Pancreas (tissue), 10 donors: ENCODE measurements at regions not wholly inside any gene's neighbourhood (a gene's known extent, or its start where the extent isn't known, plus 50 kb on each side); places are given as distances from the start of the nearest gene placed in this dataset.

ENCODE experiments used
- ATAC-seq, 4 donors: fragments of 200-7000 bp; cut with Tn5 transposase; one replicate each; pipeline versions ENCODE4 v1.8.0 to v1.9.1; 2020; ENCODE audit warnings: mild to moderate bottlenecking in 4 of 4, moderate library complexity in 4 of 4
- DNase-seq, 6 donors: peaks; one replicate each; pipeline ENCODE4 v3.0.0-alpha.2; 2020
- FAIRE-seq: peaks from 2 replicates; lab custom pipeline; 2012; peaks lifted over from hg19 to GRCh38; lab: Jason Lieb, UNC
- H3K27ac ChIP-seq, 4 donors: fragments of 200-600 bp; sonication (generic); 1 replicate in 3 of 4; 2 replicates in 1 of 4; pipeline versions ENCODE4 v1.5.0 to v1.8.0; 2020
- H3K27me3 ChIP-seq, 4 donors: fragments of 200-600 bp; one replicate each; pipeline ENCODE4 v1.8.0; 2021
- H3K36me3 ChIP-seq, 3 donors: fragments of 200-600 bp; sonication (generic) in 1 of 3; one replicate each; pipeline versions ENCODE4 v1.5.0 to v1.8.0; 2020 to 2021
- H3K4me1 ChIP-seq, 3 donors: fragments of 200-600 bp; one replicate each; pipeline ENCODE4 v1.8.0; 2021
- H3K4me3 ChIP-seq, 4 donors: fragments of 200-600 bp; sonication (generic) in 2 of 4; one replicate each; pipeline versions ENCODE4 v1.5.0 to v1.8.0; 2020 to 2021
- H3K9me3 ChIP-seq, 4 donors: fragments of 200-600 bp; one replicate each; pipeline ENCODE4 v1.8.0; 2021
- WGBS, 2 donors: extraction: QIAGEN DNeasy Blood & Tissue Kit; methylation state at CpG; one replicate each; pipeline ENCODE4 v1.1.7; 2013; 5-methylcytosine and 5-hydroxymethylcytosine counted together
- intact Hi-C, 3 donors: fragments of 100-400 bp; cut with DNase I; formaldehyde crosslinking; loops; one replicate each; pipeline versions ENCODE4 v1.11.1 to v1.14.2; 2022
- TF ChIP-seq, protein P1 (sequence below), 4 donors: fragments of 200-600 bp; sonication (generic) in 3 of 4; IDR thresholded peaks; one replicate each; pipeline versions ENCODE4 v1.5.0 to v1.8.0; 2021; ENCODE audit warnings: antibody characterized with exemption in 4 of 4
- donor health status: healthy with polysubstance abuse.
- donor health status: DM: no; HTN: no; CAD: no; lungs with moderate emphysema.
- donor health status: DM: no; HTN: no; CAD: no.
- donor health status: control.
- donor health status: control.
- donor health status: Bipolar disorder and iron deficiency.
- donor health status: DM: yes; HTN: yes; CAD: no.
- donor health status: DM: no; HTN: no; CAD: no.
- donor health status: DM: no; HTN: no; CAD: no.
- donor health status: DM: yes; HTN: yes; CAD: no.

DNA sequence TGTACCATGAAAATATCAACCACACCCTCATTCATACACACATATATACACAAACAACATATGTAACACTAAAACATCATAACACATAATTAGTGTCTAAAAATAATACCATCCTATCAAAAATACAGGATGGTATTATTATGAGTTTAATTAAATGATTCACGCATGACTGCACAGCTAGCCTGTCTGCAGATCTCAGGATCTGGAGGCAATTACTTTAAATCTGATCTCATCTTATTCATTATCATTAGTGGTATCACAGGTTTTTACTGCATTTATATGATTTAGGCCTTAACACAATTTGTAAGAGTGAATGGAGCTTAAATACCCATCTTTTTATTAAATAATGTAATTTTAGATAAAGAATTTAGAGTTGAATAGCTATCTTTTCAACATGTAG is 443.4 kb upstream of the LINC00305 start:
- intact Hi-C loops = no loop called here
- no peaks in the 10 kb centered on the region for H3K4me1 ChIP-seq

DNA sequence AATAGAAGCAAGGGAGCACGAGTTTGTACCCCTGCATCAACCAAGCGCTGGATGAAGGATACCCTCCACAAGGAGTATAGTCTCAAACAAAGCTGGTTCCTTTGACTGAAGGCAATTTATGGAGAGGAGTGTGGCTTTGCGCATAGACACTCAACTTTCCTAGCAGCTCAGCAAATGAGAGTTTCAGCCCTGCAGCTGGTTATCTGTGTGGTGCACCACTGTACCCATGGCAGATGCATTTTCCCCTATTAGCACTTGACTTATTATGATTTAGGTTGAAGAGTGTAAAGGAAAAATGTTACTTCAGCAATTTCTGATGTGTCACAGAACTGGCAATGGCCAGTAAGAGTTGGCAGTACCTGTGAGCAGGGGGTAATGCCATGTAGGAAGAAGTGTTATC is 440.1 kb upstream of the LINC00305 start:
- FAIRE-seq = no peak
- 62 to 63% methylated on average over 3 of the region's 3 CpGs for WGBS, 2 donors
- no peak for DNase-seq
- ATAC-seq = no peak
- Histone ChIP-seq H3K27ac (no peak overlapping the region), H3K27me3 (no peaks in the 10 kb centered on the region), H3K4me3 (no peak overlapping the region), H3K36me3 (no peaks in the 10 kb centered on the region), H3K9me3 (no peaks in the 10 kb centered on the region), H3K4me1 (no peaks in the 10 kb centered on the region)
- intact Hi-C loops = no loop called here
- TF ChIP-seq, protein P1, sequence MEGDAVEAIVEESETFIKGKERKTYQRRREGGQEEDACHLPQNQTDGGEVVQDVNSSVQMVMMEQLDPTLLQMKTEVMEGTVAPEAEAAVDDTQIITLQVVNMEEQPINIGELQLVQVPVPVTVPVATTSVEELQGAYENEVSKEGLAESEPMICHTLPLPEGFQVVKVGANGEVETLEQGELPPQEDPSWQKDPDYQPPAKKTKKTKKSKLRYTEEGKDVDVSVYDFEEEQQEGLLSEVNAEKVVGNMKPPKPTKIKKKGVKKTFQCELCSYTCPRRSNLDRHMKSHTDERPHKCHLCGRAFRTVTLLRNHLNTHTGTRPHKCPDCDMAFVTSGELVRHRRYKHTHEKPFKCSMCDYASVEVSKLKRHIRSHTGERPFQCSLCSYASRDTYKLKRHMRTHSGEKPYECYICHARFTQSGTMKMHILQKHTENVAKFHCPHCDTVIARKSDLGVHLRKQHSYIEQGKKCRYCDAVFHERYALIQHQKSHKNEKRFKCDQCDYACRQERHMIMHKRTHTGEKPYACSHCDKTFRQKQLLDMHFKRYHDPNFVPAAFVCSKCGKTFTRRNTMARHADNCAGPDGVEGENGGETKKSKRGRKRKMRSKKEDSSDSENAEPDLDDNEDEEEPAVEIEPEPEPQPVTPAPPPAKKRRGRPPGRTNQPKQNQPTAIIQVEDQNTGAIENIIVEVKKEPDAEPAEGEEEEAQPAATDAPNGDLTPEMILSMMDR (IDR thresholded peaks at IDR 0.05) = no peak

More for the DNA sequence above, 443.4 kb upstream of the LINC00305 start:
- FAIRE-seq = no peak
- Histone ChIP-seq H3K36me3 (no peaks in the 10 kb centered on the region), H3K9me3 (no peaks in the 10 kb centered on the region), H3K27me3 (no peaks in the 10 kb centered on the region), H3K27ac (no peak overlapping the region), H3K4me3 (no peak overlapping the region)
- TF ChIP-seq, protein P1 (IDR thresholded peaks at IDR 0.05) = no peak
- DNase-seq = no peak
- WGBS, 2 donors = 88 to 91% methylated on average over 1 of the region's 1 CpG
- no peak for ATAC-seq

DNA sequence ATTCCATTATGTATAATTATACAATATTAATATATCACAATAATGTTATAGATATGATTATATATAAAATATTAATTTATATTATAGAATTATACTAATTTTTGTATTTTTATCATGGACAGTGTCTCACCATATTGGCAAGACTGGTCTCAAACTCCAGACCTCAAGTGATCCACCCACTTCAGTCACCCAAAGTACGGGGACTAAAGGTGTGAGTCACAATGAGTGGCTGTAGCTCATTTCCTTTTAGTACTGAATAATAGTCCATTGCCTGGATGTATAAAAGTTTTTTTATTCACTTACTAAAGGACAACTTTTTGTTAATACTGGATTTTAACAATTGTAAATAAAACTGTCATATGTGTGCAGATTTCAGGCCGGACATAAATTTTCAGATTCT is 417.6 kb upstream of the LINC00305 start:
- TF ChIP-seq, protein P1 (IDR thresholded peaks at IDR 0.05) = no peak
- Histone ChIP-seq H3K4me3 (no peak overlapping the region), H3K27ac (no peak overlapping the region), H3K27me3 (no peaks in the 10 kb centered on the region), H3K4me1 (no peaks in the 10 kb centered on the region), H3K9me3 (no peaks in the 10 kb centered on the region), H3K36me3 (no peaks in the 10 kb centered on the region)
- 83 to 84% methylated on average over 2 of the region's 2 CpGs for WGBS, 2 donors
- no peak for DNase-seq
- intact Hi-C loops = no loop called here
- no peak for ATAC-seq
- FAIRE-seq = no peak

DNA sequence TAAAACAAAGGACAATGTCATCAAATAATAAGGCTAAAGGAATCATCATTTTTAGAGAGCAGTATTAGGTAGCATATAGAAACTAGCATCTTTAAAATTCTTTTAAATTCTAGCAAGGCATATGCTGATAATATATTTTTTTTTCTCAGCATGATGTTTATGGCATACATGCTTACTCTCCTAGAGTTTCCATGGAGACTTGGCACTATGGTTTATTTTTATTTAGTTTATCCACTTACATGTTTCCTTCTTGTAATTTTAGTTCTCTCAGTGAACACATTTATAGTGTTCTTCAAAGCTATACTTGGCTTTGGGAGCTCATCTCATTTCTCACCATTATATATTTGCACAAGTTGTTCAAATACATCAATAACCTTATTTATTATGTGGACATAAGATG is 413.8 kb upstream of the LINC00305 start:
- ATAC-seq (no peak), FAIRE-seq (no peak), DNase-seq (no peak)
- H3K9me3 ChIP-seq = no peaks in the 10 kb centered on the region
- no peak overlapping the region for H3K4me3 ChIP-seq
- no peak overlapping the region for H3K27ac ChIP-seq
- TF ChIP-seq, protein P1 (IDR thresholded peaks at IDR 0.05) = no peak
- H3K4me1 ChIP-seq = no peaks in the 10 kb centered on the region
- H3K27me3 ChIP-seq = no peaks in the 10 kb centered on the region
- no peaks in the 10 kb centered on the region for H3K36me3 ChIP-seq
- intact Hi-C loops = no loop called here

DNA sequence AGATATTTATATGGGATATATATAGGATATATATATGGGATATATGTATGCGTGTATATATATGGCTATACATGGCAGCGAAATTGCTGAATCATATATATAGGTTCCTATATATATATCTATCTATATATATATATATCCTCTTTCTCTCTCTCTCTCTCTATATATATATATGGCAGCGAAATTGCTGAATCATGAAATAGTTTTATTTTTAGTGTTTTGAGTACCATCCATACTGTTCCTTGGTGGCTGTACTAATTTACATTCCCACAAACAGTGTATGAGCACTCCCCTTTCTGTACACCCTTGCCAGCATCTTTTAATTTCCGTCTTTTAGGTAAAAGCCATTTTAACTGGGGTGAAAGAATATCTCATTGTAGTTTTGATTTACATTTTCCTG is 397.6 kb upstream of the LINC00305 start:
- TF ChIP-seq, protein P1 (IDR thresholded peaks at IDR 0.05) = no peak
- 71 to 72% methylated on average over 4 of the region's 4 CpGs for WGBS, 2 donors
- FAIRE-seq = no peak
- no peaks in the 10 kb centered on the region for H3K4me1 ChIP-seq
- ATAC-seq = no peak
- no peaks in the 10 kb centered on the region for H3K36me3 ChIP-seq
- H3K27ac ChIP-seq = no peak overlapping the region
- peaks cover 0 to under 1% (median 0%) of the 10 kb centered on the region in 4 donors for H3K27me3 ChIP-seq
- intact Hi-C loops = no loop called here
- H3K9me3 ChIP-seq = no peaks in the 10 kb centered on the region
- no peak overlapping the region for H3K4me3 ChIP-seq
- DNase-seq = no peak
